Activated B cell treated with CpG ODN at 0.5 μM for 24 hours (primary cell): ENCODE measurements at regions not wholly inside any gene's neighbourhood (a gene's known extent, or its start where the extent isn't known, plus 50 kb on each side); places are given as distances from the start of the nearest gene placed in this dataset.

Source experiments
- ATAC-seq: fragments of 200-7000 bp; cut with Tn5 transposase; one replicate; pipeline ENCODE4 v1.10.0; 2021; ENCODE audit warnings: low read depth, mild to moderate bottlenecking, moderate library complexity
- CTCF ChIA-PET: fragments of 350-600 bp; sonication (Branson Sonifier 250); formaldehyde crosslinking; loops from one replicate; lab custom pipeline; 2021; ENCODE audit warnings: antibody characterized with exemption; lab: Charles Lee
- POLR2A ChIA-PET: fragments of 350-600 bp; sonication (Branson Sonifier 250); formaldehyde crosslinking; loops from one replicate; lab custom pipeline; 2021; ENCODE audit warnings: antibody characterized with exemption; lab: Charles Lee
- DNase-seq: peaks from one replicate; pipeline ENCODE4 v3.0.0; 2022
- H3K27ac Mint-ChIP-seq: one replicate; pipeline ENCODE4 v1.8.0; 2020; ENCODE audit warnings: mixed read lengths
- H3K27me3 Mint-ChIP-seq: one replicate; pipeline ENCODE4 v1.8.0; 2021; ENCODE audit warnings: mixed read lengths
- H3K36me3 Mint-ChIP-seq: one replicate; pipeline ENCODE4 v1.8.0; 2021; ENCODE audit warnings: low read depth, mixed read lengths
- H3K4me1 Mint-ChIP-seq: one replicate; pipeline ENCODE4 v1.8.0; 2021; ENCODE audit warnings: mixed read lengths
- H3K4me3 Mint-ChIP-seq: one replicate; pipeline ENCODE4 v1.8.0; 2020; ENCODE audit warnings: mild to moderate bottlenecking, mixed read lengths
- H3K9me3 Mint-ChIP-seq: one replicate; pipeline ENCODE4 v1.8.0; 2020; ENCODE audit warnings: mixed read lengths
- intact Hi-C: fragments of 100-400 bp; cut with micrococcal nuclease; formaldehyde crosslinking; loops from one replicate; pipeline ENCODE4 v1.15.1; 2024
- TF ChIP-seq, protein P1 (sequence below): fragments of 200-600 bp; IDR thresholded peaks from one replicate; pipeline ENCODE4 v1.8.0; 2022; ENCODE audit warnings: antibody characterized with exemption, mild to moderate bottlenecking

DNA sequence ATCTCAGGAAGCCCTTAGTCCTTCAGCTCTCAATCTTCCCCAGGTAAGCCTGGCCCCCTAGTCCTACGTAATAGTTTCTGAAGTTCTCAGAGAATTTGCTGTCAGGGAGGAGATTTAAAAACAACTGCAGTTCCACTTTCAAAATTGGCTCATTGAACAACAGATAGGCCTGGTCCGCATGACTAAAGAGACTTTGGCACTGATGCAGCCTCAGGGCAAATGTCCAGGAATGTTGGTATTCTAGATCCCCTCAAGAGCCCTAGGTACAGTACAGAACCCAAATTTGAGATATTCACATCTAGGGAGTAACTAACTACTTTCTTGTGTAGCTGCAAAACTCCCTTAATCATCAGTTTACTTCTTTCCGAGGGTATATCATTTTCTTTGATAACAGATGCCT, 162.8 kb downstream of the GABRG2 start:
- ATAC-seq (no peak), DNase-seq (no peak)
- H3K27me3 Mint-ChIP-seq, result no peaks in the 10 kb centered on the region
- CTCF ChIA-PET, result no interaction called here
- no peak overlapping the region for H3K27ac Mint-ChIP-seq
- TF ChIP-seq, protein P1, sequence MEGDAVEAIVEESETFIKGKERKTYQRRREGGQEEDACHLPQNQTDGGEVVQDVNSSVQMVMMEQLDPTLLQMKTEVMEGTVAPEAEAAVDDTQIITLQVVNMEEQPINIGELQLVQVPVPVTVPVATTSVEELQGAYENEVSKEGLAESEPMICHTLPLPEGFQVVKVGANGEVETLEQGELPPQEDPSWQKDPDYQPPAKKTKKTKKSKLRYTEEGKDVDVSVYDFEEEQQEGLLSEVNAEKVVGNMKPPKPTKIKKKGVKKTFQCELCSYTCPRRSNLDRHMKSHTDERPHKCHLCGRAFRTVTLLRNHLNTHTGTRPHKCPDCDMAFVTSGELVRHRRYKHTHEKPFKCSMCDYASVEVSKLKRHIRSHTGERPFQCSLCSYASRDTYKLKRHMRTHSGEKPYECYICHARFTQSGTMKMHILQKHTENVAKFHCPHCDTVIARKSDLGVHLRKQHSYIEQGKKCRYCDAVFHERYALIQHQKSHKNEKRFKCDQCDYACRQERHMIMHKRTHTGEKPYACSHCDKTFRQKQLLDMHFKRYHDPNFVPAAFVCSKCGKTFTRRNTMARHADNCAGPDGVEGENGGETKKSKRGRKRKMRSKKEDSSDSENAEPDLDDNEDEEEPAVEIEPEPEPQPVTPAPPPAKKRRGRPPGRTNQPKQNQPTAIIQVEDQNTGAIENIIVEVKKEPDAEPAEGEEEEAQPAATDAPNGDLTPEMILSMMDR, result no peak
- POLR2A ChIA-PET, result no interaction called here
- H3K36me3 Mint-ChIP-seq, result no peaks in the 10 kb centered on the region
- H3K9me3 Mint-ChIP-seq, result peaks cover 2% of the 10 kb centered on the region
- no peaks in the 10 kb centered on the region for H3K4me1 Mint-ChIP-seq
- H3K4me3 Mint-ChIP-seq, result no peak overlapping the region
- intact Hi-C loops, result no loop called here

GRCh38 chr5:162231522-162231921, 163.9 kb downstream of the GABRG2 start:
- no peaks in the 10 kb centered on the region for H3K36me3 Mint-ChIP-seq
- no peaks in the 10 kb centered on the region for H3K4me1 Mint-ChIP-seq
- peaks cover 5% of the 10 kb centered on the region for H3K9me3 Mint-ChIP-seq
- H3K27me3 Mint-ChIP-seq, result no peaks in the 10 kb centered on the region
- H3K27ac Mint-ChIP-seq, result no peak overlapping the region
- no peak for DNase-seq
- ChIA-PET POLR2A (no interaction called here), CTCF (no interaction called here)
- intact Hi-C loops, result no loop called here
- no peak overlapping the region for H3K4me3 Mint-ChIP-seq
- TF ChIP-seq, protein P1, result no peak
- no peak for ATAC-seq

DNA sequence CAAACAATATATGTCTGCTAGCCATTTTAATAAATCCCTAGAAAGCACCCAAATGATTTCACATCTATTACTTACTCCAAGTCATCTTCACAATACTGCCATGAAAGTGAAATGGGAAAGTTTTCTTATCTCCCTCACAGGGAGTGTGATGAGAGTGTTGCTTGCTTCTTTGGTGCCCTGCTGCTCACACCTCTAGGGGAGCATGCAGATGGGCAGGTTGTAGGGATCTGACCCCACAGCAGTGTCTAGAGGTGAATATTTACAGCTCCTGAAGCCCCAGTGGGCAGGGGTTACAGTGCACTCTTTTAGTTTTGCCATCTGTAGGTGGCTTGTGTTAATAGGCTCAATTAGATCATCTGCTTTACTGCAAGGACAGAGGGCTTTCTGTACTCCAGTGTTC, 173.2 kb downstream of the GABRG2 start:
- no peak overlapping the region for H3K27ac Mint-ChIP-seq
- intact Hi-C loops, result no loop called here
- H3K27me3 Mint-ChIP-seq, result no peaks in the 10 kb centered on the region
- POLR2A ChIA-PET, result no interaction called here
- peaks cover 14% of the 10 kb centered on the region for H3K9me3 Mint-ChIP-seq
- DNase-seq (no peak), ATAC-seq (no peak)
- CTCF ChIA-PET, result interaction anchor here (0.7 kb wide), 1 partner anchor 26 kb away, joined by 3 read pairs; no protein-coding TSS in a partner anchor
- TF ChIP-seq, protein P1, result no peak
- no peaks in the 10 kb centered on the region for H3K36me3 Mint-ChIP-seq
- H3K4me1 Mint-ChIP-seq, result no peaks in the 10 kb centered on the region
- H3K4me3 Mint-ChIP-seq, result no peak overlapping the region

GRCh38 chr5:162242416-162242815, 174.8 kb downstream of the GABRG2 start:
- DNase-seq (no peak), ATAC-seq (no peak)
- no peaks in the 10 kb centered on the region for H3K36me3 Mint-ChIP-seq
- no peak overlapping the region for H3K4me3 Mint-ChIP-seq
- no peak overlapping the region for H3K27ac Mint-ChIP-seq
- CTCF ChIA-PET, result no interaction called here
- POLR2A ChIA-PET, result no interaction called here
- TF ChIP-seq, protein P1, result no peak
- no peaks in the 10 kb centered on the region for H3K27me3 Mint-ChIP-seq
- peaks cover 6% of the 10 kb centered on the region for H3K9me3 Mint-ChIP-seq
- H3K4me1 Mint-ChIP-seq, result no peaks in the 10 kb centered on the region
- intact Hi-C loops, result no loop called here

DNA sequence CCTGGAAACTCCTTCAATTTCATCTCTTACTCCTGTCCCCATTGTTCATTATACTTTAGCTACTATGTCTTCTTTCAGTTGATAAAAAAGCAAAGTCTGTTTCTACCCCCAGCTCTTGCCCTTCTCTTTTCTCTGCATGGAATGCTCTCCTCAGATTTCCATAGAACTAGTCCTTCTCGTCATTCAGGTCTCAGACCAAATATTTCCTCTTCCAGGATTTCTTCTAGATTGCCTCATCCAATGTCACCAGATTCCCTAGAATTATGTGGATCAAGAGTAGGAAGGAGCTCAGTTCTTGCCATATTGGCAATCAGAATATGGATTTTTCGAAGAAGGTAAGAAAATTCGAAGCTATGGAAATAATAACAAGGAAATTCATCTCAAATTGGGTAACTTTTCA, 176.1 kb downstream of the GABRG2 start:
- intact Hi-C loops, result no loop called here
- no peaks in the 10 kb centered on the region for H3K36me3 Mint-ChIP-seq
- no peak for ATAC-seq
- no peak overlapping the region for H3K4me3 Mint-ChIP-seq
- ChIA-PET CTCF (no interaction called here), POLR2A (no interaction called here)
- no peaks in the 10 kb centered on the region for H3K4me1 Mint-ChIP-seq
- H3K27ac Mint-ChIP-seq, result no peak overlapping the region
- H3K9me3 Mint-ChIP-seq, result no peaks in the 10 kb centered on the region
- H3K27me3 Mint-ChIP-seq, result no peaks in the 10 kb centered on the region
- TF ChIP-seq, protein P1, result no peak
- no peak for DNase-seq
